ENCODE measurements at regions not wholly inside any gene's neighbourhood (a gene's known extent, or its start where the extent isn't known, plus 50 kb on each side); places are given as distances from the start of the nearest gene placed in this dataset.
"Not testable (repeated sequence)": the region's sequence is repeated elsewhere in the genome, so short reads cannot be mapped to it uniquely, and the experiment has no call there.

GRCh38 chr2:57444752-57445430, 601.7 kb upstream of the VRK2 start:
- DNase-seq, result no peak

GRCh38 chr2:57448816-57449215, 597.8 kb upstream of the VRK2 start:
- DNase-seq, result no peak

- DNase-seq, result no peak
Measured at GRCh38 chr2:57450170-57450569, 596.4 kb upstream of the VRK2 start.

GRCh38 chr2:57452634-57453033, 594.0 kb upstream of the VRK2 start:
- no peak for DNase-seq

GRCh38 chr2:57453945-57454344, 592.7 kb upstream of the VRK2 start:
- no peak for DNase-seq

GRCh38 chr2:57460396-57461276, 586.0 kb upstream of the VRK2 start:
- DNase-seq, result no peak

GRCh38 chr2:57461624-57462023, 585.0 kb upstream of the VRK2 start:
- DNase-seq, result no peak

GRCh38 chr2:57465067-57465466, 581.5 kb upstream of the VRK2 start:
- no peak for DNase-seq

GRCh38 chr2:57465967-57466366, 580.6 kb upstream of the VRK2 start:
- no peak for DNase-seq

GRCh38 chr2:57475391-57475790, 571.2 kb upstream of the VRK2 start:
- no peak for DNase-seq

- DNase-seq, result no peak
Measured at GRCh38 chr2:57479981-57480380, 566.6 kb upstream of the VRK2 start.

GRCh38 chr2:57488061-57488460, 558.5 kb upstream of the VRK2 start:
- DNase-seq, result no peak

- no peak for DNase-seq
Measured at GRCh38 chr2:57490741-57491140, 555.9 kb upstream of the VRK2 start.

GRCh38 chr2:57491213-57491612, 555.4 kb upstream of the VRK2 start:
- DNase-seq, result no peak

GRCh38 chr2:57493966-57494365, 552.6 kb upstream of the VRK2 start:
- not testable (repeated sequence) for DNase-seq

- no peak for DNase-seq
Measured at GRCh38 chr2:57497489-57498096, 549.0 kb upstream of the VRK2 start.

GRCh38 chr2:57504787-57505186, 541.8 kb upstream of the VRK2 start:
- DNase-seq, result no peak

GRCh38 chr2:57509189-57509588, 537.4 kb upstream of the VRK2 start:
- no peak for DNase-seq

- no peak for DNase-seq
Measured at GRCh38 chr2:57510704-57511103, 535.9 kb upstream of the VRK2 start.

- no peak for DNase-seq
Measured at GRCh38 chr2:57515366-57515765, 531.2 kb upstream of the VRK2 start.

- DNase-seq, result no peak
Measured at GRCh38 chr2:57516698-57517340, 529.8 kb upstream of the VRK2 start.

- no peak for DNase-seq
Measured at GRCh38 chr2:57523304-57523703, 523.3 kb upstream of the VRK2 start.

- DNase-seq, result no peak
Measured at GRCh38 chr2:57527685-57528084, 518.9 kb upstream of the VRK2 start.
